KBM-7 (cell line): ENCODE measurements at regions not wholly inside any gene's neighbourhood (a gene's known extent, or its start where the extent isn't known, plus 50 kb on each side); places are given as distances from the start of the nearest gene placed in this dataset.
"Not testable (repeated sequence)": the region's sequence is repeated elsewhere in the genome, so short reads cannot be mapped to it uniquely, and the experiment has no call there.

Experiments
- DNase-seq: peaks from one replicate; pipeline ENCODE4 v3.0.0-alpha.2; 2015
- in situ Hi-C: fragments of 300-500 bp; cut with MboI; formaldehyde crosslinking; loops from 2 replicates; pipeline ENCODE4 v1.14.3; 2020; ENCODE audit warnings: low sequenced_read_pairs, low pct_unique_long_range_greater_than_20kb, mixed read lengths

DNA sequence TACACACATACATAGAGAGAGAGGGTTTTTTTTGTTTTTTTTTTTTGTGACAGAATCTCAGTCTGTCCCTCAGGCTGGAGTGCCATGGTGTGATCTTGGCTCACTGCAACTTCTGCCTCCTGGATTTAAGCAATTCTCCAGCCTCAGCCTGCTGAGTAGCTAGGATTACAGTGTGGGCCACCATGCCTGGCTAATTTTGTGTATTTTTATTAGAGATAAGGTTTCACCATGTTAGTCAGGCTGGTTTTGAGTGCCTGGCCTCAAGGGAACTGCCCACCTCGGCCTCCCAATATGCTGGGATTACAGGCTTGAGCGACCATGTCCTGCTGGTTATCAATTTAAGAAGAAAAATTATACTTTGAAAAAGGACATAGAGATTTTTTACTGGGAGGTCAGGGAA is 710.6 kb downstream of the SLC6A15 start:
- no peak for DNase-seq
- in situ Hi-C loops = no loop called here

DNA sequence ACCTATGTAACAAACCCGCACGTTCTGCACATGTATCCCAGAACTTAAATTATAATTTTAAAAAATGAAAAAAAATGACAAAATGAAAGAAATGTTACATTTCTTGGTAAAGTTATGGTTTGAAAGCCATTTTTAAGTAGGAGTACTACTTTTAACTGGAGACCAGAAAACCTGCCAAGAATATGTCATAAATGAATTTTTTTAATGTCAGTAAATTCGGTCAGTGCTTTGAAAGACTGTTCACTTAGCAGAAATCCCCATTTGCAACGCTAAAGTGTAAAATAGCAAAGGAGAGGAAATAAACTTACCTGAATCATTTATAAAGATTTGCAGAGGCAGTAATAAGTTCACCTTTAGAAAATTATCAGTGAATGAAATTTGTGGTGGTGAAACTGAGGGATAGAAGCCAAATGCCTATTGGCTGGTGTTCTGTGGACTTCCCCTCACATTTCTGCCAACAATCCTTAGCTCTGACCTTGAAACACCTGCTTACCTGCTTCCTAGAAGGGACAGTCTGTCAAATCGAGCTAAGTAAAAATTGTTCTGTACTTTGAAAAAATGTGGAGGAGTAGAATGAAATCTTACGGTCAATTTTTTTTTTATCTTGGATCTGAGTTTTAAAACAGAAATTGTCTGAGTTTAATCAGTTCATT is 714.2 kb downstream of the SLC6A15 start:
- DNase-seq = no peak
- in situ Hi-C loops = no loop called here

DNA sequence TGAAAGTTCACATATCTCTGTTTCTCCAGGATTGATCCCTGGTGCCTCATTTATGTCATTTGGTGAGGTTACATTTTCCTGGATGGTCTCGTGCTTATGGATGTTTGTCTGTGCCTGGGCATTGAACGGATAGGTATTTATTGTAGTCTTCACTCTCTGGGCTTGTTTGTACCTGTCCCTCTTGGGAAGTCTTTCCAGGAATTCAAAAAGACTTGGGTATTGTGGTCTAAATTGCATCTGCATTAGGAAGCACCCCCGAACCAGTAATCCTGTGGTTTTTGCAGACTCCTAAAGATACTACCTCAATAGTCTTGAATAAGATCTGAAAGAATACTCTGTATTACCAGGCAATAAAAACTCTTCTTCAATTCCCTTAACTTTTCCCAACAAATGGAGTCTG is 720.8 kb downstream of the SLC6A15 start:
- no peak for DNase-seq
- in situ Hi-C loops = no loop called here

DNA sequence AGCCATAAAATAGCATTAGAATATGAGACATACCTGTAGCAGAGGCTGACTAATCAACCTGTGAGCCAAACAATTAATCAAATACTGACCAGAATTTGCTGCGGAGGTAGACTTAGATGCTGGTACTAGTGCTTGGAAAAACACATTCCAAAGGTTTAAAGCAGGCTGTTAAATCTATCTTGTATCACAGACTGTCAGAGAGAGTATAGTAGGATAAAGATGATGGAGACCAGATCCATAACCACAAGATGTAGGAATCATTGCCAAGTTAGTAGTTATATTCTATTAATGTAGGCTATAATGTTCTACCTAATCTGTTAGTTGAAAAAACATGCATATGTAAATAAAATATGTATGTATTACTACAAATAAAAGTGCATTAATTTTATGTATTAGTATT is 726.2 kb downstream of the SLC6A15 start:
- no peak for DNase-seq
- in situ Hi-C loops = no loop called here

DNA sequence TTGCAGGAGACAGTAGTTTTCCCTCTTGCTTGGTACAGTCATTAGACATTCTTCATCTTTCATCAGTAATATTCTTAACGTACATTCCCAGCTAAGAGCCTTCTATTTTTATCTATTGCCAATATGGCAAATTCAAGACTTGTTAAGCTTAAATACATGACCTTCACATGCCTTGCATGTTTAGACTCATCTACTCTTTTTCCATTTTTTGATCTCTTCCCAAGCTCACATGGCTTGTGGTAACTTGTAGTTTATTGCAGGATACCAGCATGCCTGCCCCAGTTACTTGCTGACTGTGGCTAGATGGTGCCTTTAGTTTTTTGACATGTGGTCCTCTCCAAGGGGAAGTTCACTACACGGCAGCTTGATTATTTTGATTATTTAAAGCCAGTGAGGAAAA is 729.0 kb downstream of the SLC6A15 start:
- no peak for DNase-seq
- in situ Hi-C loops = no loop called here

DNA sequence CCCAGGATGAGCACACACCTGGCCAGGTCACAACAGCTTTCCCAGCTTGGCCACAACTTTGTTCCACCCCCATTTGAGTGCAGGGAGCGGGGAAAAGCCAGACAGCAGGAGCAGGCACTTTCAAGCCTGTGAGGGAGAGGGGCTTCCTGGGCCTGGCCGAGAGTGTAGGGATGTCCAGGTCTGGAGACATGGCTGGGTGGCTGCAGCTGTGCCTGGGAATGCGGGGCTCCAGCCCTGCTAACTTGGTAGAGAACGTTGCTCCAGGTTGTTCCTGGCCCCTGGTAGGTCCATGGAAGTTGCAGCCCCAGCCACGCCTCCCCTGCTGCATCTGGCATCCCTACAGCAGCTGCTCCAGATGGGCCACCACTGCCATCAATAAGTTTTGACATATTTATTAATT is 738.5 kb downstream of the SLC6A15 start:
- in situ Hi-C loops = no loop called here
- DNase-seq = no peak

DNA sequence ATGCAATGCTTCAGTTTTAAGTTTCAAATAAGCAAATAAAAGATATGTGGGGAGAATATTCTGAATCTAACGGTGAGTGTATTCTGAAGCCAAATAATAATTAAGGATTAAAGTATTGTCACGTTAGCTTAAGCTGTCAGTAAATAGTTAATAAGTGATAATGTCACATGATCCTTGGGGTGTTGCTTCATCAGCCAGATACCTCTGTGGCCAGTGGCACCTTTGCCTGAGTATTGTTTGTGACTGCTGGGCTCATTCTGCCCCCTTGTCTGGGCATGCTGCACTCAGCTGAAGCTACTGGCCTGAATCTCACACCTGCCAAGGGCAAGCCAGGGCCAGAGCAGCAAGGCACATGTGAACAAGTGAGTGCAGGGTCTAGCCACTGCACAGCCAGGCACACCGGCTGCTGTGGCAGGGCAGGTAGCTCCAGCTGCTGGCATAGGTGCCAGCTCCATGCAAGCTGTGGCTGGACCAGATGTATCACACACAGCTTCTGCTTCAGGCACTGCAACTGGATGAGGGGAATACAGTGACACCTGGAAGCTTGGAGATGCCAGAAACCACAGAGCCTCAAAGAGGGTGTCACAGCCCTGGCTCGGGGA is 739.7 kb downstream of the SLC6A15 start:
- in situ Hi-C loops = no loop called here

DNA sequence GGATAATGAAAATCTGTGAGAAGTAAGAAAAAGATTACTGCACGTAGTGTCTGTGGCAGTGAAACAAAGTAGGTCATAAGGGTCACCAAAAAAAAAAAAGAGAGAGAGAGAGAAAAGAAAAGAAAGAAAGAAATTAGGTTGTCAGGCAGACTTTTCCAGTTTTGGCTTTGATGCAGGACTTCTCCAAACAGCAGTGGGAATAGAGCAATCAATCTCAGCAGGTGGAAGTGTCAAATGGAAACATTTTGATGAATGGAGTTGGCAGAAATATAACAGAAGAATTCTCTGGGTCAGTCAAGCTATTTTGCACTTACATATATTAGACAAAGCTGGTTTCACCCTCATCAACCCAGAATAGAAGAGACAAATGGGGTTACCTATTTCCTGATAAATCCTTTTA is 745.8 kb downstream of the SLC6A15 start:
- DNase-seq = no peak
- in situ Hi-C loops = no loop called here

More for the DNA sequence above, 739.7 kb downstream of the SLC6A15 start:
- no peak for DNase-seq

DNA sequence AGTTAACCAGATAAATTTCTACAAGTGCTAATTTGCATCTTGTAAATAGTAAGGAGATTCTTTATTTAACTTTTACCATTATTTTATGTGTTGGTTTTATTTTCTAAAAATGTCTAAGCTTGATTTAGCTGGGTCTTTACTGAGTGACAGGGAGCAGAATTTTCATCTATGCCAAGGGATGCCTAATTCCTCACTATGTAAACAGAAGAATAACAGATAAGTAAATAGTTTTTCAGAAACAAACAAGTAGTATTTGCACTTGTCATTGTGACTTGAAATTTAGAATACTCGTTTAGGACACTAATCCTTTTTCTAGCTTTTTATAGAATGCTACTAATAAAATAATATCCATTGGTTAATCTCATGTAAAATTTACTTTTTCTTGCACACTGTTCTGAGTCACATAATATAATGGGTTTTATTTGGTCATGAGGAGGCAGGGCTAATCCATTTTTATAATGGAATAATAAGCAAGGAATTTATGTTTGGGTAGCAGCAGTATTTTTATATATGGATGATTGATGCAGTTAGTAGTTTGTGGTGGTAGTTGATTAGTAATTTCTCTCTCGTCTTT is 746.5 kb downstream of the SLC6A15 start:
- in situ Hi-C loops = no loop called here
- no peak for DNase-seq

DNA sequence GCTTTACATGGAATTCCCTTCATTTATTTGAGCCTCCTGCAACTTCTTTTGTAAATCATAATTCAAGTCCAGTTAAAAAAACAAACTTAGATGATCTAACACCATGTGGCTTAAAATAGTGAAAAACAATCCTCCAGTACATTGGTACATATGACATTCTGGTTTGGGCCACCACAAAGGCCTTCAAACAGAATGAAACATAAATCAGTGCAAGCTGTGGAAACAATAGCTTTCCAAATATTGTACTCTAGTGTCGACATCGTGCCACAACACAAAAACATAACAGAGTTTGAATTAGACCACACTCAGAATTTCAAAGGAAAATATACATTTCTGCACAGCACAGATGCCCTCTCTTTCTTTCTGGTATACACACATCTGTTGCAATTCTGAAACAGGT is 751.3 kb downstream of the SLC6A15 start:
- in situ Hi-C loops = no loop called here

DNA sequence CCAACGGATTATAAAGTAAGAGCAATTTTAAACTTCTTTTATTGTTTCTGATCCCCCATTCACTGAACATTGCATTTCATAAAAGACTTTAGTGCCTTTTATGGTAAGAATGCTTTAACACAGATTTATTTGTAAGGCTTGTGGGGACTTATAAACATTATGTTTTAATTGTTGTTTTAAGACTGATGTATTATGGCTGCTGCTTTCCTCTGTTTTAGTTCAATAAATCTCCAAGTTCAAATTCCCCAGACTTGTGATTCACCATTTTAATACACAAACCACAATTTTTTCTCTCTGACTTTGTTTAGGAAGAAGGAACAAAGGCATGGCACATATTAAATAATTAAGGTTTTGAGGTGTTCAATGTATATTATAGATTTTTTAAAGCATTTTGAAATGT is 753.3 kb downstream of the SLC6A15 start:
- in situ Hi-C loops = no loop called here
- no peak for DNase-seq

More for the DNA sequence above, 751.3 kb downstream of the SLC6A15 start:
- no peak for DNase-seq

DNA sequence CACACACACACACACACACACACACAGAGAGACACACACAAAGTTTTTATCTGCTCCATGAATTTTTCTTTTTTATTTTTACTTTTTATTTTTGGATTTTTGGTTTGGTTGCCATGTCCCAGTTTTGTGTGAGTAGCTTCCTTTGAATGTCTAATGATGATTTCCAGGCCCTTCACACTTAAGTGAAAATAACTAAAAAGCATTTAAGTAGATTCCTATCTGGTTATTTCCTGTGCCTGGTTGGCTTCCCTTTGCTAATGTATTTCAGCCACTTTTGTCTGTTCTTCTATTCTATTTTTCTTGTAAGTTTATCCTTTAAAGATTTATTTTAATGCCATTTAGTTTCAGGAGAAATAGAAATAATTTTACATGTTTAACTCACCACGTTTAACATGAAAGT is 755.4 kb downstream of the SLC6A15 start:
- in situ Hi-C loops = no loop called here
- DNase-seq = no peak

DNA sequence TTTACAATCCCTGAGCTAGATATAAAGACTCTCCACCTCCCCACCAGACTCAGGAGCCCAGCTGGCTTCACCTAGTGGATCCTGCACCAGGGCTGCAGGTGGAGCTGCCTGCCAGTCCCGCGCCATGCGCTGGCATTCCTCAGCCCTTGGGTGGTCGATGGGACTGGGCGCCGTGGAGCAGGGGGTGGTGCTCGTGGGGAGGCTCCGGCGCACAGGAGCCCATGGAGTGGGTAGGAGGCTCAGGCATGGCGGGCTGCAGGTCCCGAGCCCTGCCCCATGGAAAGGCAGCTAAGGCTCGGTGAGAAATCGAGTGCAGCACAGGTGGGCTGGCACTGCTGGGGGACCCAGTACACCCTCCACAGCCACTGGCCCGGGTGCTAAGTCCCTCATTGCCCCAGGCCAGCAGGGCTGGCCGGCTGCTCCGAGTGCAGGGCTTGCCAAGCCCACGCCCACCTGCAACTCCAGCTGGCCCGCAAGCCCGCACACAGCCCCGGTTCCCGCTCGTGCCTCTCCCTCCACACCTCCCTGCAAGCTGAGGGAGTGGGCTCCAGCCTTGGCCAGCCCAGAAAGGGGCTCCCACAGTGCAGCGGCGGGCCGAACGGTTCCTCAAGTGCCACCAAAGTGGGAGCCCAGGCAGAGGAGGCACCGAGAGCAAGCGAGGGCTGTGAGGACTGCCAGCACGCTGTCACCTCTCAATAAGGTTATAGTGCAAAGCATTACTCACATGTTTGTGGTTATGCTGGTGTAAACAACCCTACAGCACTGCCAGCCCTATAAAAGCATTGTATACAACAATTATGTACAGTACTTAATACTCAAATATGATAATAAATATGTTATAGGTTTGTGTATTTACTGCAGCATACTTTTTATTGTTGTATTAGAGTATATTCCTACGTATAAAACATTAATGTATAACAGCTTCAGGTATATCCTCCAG is 757.3 kb downstream of the SLC6A15 start:
- in situ Hi-C loops, DNase-seq: not testable (repeated sequence)

DNA sequence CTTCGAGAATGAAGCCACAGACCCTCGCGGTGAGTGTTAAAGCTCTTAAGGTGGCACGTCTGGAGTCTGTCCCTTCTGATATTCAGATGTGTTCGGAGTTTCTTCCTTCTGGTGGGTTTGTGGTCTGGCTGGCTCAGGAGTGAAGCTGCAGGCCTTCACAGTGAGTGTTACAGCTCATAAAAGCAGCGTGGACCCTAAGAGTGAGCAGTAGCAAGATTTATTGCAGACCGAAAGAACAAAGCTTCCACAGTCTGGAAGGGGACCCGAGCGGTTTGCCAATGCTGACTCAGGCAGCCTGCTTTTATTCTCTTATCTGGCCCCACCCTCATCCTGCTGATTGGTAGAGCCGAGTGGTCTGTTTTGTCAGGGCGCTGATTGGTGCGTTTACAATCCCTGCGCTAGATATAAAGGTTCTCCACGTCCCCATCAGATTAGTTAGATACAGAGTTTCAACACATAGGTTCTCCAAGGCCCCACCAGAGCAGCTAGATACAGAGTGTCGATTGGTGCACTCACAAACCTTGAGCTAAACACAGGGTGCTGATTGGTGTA is 758.1 kb downstream of the SLC6A15 start:
- in situ Hi-C loops, DNase-seq: not testable (repeated sequence)

DNA sequence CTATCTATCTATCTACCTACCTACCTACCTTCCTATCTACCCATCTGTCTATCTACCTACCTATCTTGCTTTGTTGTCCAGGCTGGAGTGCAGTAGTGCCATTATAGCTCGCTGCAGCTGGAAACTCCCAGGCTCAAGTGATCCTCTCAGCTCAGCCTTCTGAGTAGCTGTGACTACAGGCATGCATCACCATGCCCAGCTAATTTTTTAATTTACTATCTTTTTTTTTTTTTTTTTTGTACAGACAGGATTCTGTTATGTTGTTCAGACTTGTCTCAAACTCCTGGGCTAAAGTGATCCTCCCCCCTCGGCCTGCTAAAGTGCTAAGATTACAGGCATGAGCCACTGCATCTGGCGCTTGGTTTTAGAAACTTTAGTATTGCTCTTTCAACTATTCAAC is 762.4 kb downstream of the SLC6A15 start:
- no peak for DNase-seq
- in situ Hi-C loops = no loop called here

DNA sequence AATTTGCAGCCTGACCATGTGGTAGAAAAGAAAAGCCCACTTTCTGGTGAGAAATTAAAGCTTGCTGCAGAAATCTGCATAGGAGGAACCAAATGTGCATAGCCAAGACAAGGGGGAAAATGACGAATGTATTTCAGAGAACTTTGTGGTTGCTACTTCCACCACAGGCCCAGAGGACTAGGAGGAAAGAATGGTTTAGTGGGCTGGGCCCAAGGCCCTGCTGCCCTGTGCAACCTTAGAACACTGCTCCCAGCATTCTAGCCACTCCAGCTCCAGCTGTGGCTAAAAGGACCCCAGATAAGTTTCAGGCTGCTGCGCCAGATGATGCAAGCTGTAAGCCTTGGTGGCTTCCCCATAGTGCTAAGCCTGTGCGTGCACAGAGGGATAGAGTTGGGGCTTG is 764.3 kb downstream of the SLC6A15 start:
- no peak for DNase-seq
- in situ Hi-C loops = no loop called here

DNA sequence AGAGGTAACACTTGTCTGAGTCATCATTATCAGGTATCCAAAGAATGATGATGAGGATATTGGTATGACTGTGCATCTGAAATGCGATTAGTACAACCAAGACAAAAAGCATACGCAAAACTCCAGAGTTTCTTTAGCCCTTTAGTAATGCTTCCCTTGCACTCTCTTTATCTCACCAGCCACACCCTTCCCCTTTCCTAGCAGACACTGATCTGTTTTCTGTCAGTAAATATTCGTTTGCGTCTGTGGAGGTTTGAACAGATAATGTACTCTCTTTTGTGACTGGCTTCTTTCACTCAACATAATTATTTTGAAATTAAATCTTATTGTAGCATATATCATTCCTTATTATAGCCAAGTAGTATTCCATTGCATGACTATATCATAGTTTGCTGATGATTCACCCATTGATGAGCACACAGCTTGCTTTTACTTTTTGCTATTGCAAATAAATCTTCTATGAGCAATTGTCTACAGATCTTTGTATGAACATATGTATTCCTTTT is 775.7 kb downstream of the SLC6A15 start:
- DNase-seq = no peak
- in situ Hi-C loops = no loop called here

DNA sequence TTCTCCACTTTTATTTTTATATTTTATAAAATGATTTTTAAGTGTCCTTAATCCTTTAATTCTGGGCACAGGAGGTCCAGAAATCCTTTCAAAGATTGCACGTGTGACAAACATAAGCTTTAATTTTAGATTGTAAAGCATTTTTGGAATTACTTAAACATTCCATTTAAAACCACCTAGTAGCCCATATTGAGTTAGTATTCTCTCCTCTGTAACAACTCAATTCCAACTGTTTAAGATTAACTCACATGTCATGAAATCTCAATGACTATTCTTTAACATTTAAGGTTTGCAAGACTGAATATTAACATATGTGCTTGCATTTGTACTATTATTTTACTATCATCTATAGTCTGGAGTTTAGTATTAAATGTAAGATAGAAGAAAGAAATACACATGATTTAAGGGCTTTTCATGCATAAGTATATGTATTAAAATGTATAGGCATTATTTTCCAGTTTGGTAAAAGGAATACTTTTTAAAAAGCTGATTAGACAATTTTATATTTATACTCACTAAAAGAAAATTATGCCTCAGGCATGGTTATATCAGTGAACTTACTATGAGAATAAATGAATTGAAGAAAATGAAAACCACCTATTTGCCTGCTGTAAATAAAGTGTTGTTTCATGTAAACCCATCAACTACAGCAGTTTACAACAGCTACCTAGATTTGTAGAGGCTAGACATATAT is 776.9 kb downstream of the SLC6A15 start:
- no peak for DNase-seq
- in situ Hi-C loops = no loop called here
